ENCODE measurements at regions not wholly inside any gene's neighbourhood (a gene's known extent, or its start where the extent isn't known, plus 50 kb on each side); places are given as distances from the start of the nearest gene placed in this dataset.

DNA sequence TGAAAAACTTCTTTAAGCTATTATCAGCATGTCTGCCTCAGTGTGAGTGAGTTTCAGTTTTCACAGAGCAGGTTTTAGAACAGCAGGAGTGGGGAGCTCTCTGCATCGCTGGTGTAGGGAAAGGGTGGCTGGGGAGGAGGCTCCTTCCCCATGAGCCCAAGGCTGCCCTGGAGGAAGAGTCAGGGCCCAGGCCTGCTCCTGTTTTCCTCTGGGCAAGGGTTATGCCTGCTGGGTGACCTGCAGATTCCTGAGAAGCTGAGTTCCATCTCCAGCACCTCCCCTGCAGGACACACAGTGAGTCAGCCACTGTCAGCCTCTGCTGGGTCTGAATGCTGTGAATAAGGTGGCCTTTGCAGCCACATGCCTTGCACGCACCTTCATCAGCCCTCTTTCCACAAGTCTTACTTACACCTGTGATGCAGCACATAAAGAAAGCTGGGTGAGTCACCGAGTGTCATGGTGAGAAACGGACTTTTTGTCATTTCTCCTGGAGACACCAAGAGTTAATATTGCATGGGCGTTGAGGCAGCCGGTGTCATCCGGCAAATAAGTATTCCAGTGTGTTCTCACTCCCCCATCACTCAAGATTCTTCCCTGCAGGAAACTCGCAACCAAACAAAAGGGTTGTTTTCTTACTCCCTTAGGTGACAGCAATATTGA lies 186.4 kb upstream of the KL start:
- Mint-ChIP-seq H3K27ac (no peak overlapping the region), H3K27me3 (ENCODE audit: low read depth in 3 of 3) (peaks cover 0 to 2% (median 0%) of the 10 kb centered on the region in 3 donors), H3K4me1 (no peaks in the 10 kb centered on the region), H3K9me3 (peaks cover 0 to 15% (median 0%) of the 10 kb centered on the region in 7 donors), H3K36me3 (no peaks in the 10 kb centered on the region), H3K4me3 (no peak overlapping the region)
- Histone ChIP-seq H3K9ac (ENCODE audit: insufficient read depth, low read length, poor library complexity, severe bottlenecking) (no peak overlapping the region), H3K27ac (ENCODE audit: low read depth in 1 of 2, low read length in 2 of 2) (no peak overlapping the region), H4K20me1 (ENCODE audit: insufficient read depth, low read length) (no peaks in the 10 kb centered on the region), H3K27me3 (ENCODE audit: control insufficient read depth in 2 of 2, insufficient read depth in 2 of 2, low read length in 2 of 2) (no peaks in the 10 kb centered on the region), H3K79me2 (ENCODE audit: insufficient read depth, low read length) (no peaks in the 10 kb centered on the region), H3K36me3 (replicated peaks in 1 of 2; ENCODE audit: control insufficient read depth in 1 of 2, insufficient read depth in 2 of 2, low read length in 2 of 2) (no peaks in the 10 kb centered on the region), H3K4me3 (replicated peaks in 1 of 3; ENCODE audit: low read depth in 2 of 3, low read length in 3 of 3) (no peak overlapping the region), H3K4me2 (replicated peaks; ENCODE audit: extremely low read depth, low read length, poor library complexity, severe bottlenecking) (no peak overlapping the region), H3K9me3 (replicated peaks in 1 of 2; ENCODE audit: control insufficient read depth in 1 of 2, insufficient read depth in 1 of 2, low read length in 2 of 2) (peaks cover 0 to 3% of the 10 kb centered on the region in 2 donors), H2AFZ (ENCODE audit: insufficient read depth, low read depth, low read length, poor library complexity, severe bottlenecking) (no peak overlapping the region), H3K4me1 (ENCODE audit: control insufficient read depth in 1 of 2, insufficient read depth in 2 of 2, low read length in 2 of 2) (no peaks in the 10 kb centered on the region)
- no peak for DNase-seq
- TF ChIP-seq, protein P1, sequence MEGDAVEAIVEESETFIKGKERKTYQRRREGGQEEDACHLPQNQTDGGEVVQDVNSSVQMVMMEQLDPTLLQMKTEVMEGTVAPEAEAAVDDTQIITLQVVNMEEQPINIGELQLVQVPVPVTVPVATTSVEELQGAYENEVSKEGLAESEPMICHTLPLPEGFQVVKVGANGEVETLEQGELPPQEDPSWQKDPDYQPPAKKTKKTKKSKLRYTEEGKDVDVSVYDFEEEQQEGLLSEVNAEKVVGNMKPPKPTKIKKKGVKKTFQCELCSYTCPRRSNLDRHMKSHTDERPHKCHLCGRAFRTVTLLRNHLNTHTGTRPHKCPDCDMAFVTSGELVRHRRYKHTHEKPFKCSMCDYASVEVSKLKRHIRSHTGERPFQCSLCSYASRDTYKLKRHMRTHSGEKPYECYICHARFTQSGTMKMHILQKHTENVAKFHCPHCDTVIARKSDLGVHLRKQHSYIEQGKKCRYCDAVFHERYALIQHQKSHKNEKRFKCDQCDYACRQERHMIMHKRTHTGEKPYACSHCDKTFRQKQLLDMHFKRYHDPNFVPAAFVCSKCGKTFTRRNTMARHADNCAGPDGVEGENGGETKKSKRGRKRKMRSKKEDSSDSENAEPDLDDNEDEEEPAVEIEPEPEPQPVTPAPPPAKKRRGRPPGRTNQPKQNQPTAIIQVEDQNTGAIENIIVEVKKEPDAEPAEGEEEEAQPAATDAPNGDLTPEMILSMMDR (IDR thresholded peaks at IDR 0.05), result no peak
- intact Hi-C loops (cut with micrococcal nuclease), result no loop called here
- 96% methylated on average over 5 of the region's 8 CpGs for WGBS (ENCODE audit: insufficient coverage)

- no peak overlapping the region for H3K4me3 Mint-ChIP-seq
- H3K27me3 Mint-ChIP-seq (ENCODE audit: low read depth in 3 of 3), result peaks cover 0 to 2% (median 0%) of the 10 kb centered on the region in 3 donors
- peaks cover 0 to 3% of the 10 kb centered on the region in 2 donors for H3K9me3 ChIP-seq (replicated peaks in 1 of 2; ENCODE audit: control insufficient read depth in 1 of 2, insufficient read depth in 1 of 2, low read length in 2 of 2)
- no peaks in the 10 kb centered on the region for H3K36me3 Mint-ChIP-seq
- no peaks in the 10 kb centered on the region for H3K36me3 ChIP-seq (replicated peaks in 1 of 2; ENCODE audit: control insufficient read depth in 1 of 2, insufficient read depth in 2 of 2, low read length in 2 of 2)
- intact Hi-C loops (cut with micrococcal nuclease), result no loop called here
- no peaks in the 10 kb centered on the region for H3K4me1 ChIP-seq (ENCODE audit: control insufficient read depth in 1 of 2, insufficient read depth in 2 of 2, low read length in 2 of 2)
- H3K27ac Mint-ChIP-seq, result no peak overlapping the region
- no peaks in the 10 kb centered on the region for H3K27me3 ChIP-seq (ENCODE audit: control insufficient read depth in 2 of 2, insufficient read depth in 2 of 2, low read length in 2 of 2)
- H3K79me2 ChIP-seq (ENCODE audit: insufficient read depth, low read length), result no peaks in the 10 kb centered on the region
- DNase-seq, result no peak
- WGBS (ENCODE audit: insufficient coverage), result 92% methylated on average over 4 of the region's 10 CpGs
- H3K4me1 Mint-ChIP-seq, result no peaks in the 10 kb centered on the region
- TF ChIP-seq, protein P1 (IDR thresholded peaks at IDR 0.05), result no peak
- H2AFZ ChIP-seq (ENCODE audit: insufficient read depth, low read depth, low read length, poor library complexity, severe bottlenecking), result no peak overlapping the region
- peaks cover 0 to 15% (median under 1%) of the 10 kb centered on the region in 7 donors for H3K9me3 Mint-ChIP-seq
- H4K20me1 ChIP-seq (ENCODE audit: insufficient read depth, low read length), result no peaks in the 10 kb centered on the region
- H3K27ac ChIP-seq (ENCODE audit: low read depth in 1 of 2, low read length in 2 of 2), result no peak overlapping the region
- H3K4me3 ChIP-seq (replicated peaks in 1 of 3; ENCODE audit: low read depth in 2 of 3, low read length in 3 of 3), result no peak overlapping the region
- no peak overlapping the region for H3K4me2 ChIP-seq (replicated peaks; ENCODE audit: extremely low read depth, low read length, poor library complexity, severe bottlenecking)
- no peak overlapping the region for H3K9ac ChIP-seq (ENCODE audit: insufficient read depth, low read length, poor library complexity, severe bottlenecking)
These were observed 185.7 kb upstream of the KL start for GRCh38 chr13:32830336-32831031.

Data from CD14-positive monocyte (primary cell).